A549 (cell line): ENCODE measurements at regions not wholly inside any gene's neighbourhood (a gene's known extent, or its start where the extent isn't known, plus 50 kb on each side); places are given as distances from the start of the nearest gene placed in this dataset.

Experiments
- ATAC-seq, 2 experiments: fragments of 200-7000 bp in 1 of 2; fragments of >200 bp in 1 of 2; cut with Nextera tagmentation in 1 of 2; cut with Tn5 transposase in 1 of 2; 3 replicates each; pipeline versions ENCODE4 v1.8.0 to v1.9.1; 2018 to 2020; ENCODE audit warnings: mild to moderate bottlenecking in 1 of 2, moderate library complexity in 1 of 2
- CTCF ChIA-PET: fragments of 300-600 bp; sonication (Branson Sonifier 250); formaldehyde crosslinking; extraction: SDS; loops from one replicate; lab custom pipeline; 2021; ENCODE audit warnings: antibody characterized with exemption, inconsistent platforms; lab: Yijun Ruan, JAX
- POLR2A ChIA-PET: fragments of 350-600 bp; formaldehyde crosslinking; extraction: SDS; loops from one replicate; lab custom pipeline; 2021; ENCODE audit warnings: antibody characterized with exemption, inconsistent platforms; lab: Yijun Ruan, JAX
- DNase-seq, 2 experiments: peaks; one replicate each; pipeline versions ENCODE4 v3.0.0 to v3.0.0-alpha.2; 2011 to 2016; ENCODE audit warnings: low read depth in 1 of 2, low spot score in 1 of 2
- FAIRE-seq: peaks from 2 replicates; lab custom pipeline; 2011; peaks lifted over from hg19 to GRCh38; lab: Jason Lieb, UNC
- H3K27ac ChIP-seq, 2 experiments: fragments of >200 bp; sonication (Bioruptor Twin); formaldehyde crosslinking; 3 replicates each; pipeline ENCODE4 v1.5.1; 2016 to 2017
- H3K4me1 ChIP-seq: fragments of >200 bp; sonication (Bioruptor Twin); formaldehyde crosslinking; 3 replicates; pipeline ENCODE4 v1.6.1; 2016
- H3K4me2 ChIP-seq: fragments of >200 bp; sonication (Bioruptor Twin); formaldehyde crosslinking; 3 replicates; pipeline ENCODE4 v1.6.1; 2016
- H3K4me3 ChIP-seq: fragments of >200 bp; sonication (Bioruptor Twin); formaldehyde crosslinking; 3 replicates; pipeline ENCODE4 v1.5.1; 2016
- H3K9me3 ChIP-seq: fragments of >200 bp; sonication (Bioruptor Twin); formaldehyde crosslinking; 3 replicates; pipeline ENCODE4 v1.6.1; 2016
- BCL3 ChIP-seq: fragments of >200 bp; sonication (Bioruptor Twin); formaldehyde crosslinking; IDR thresholded peaks from 3 replicates; pipeline ENCODE4 v1.6.1; 2016
- BHLHE40 ChIP-seq: IDR thresholded peaks from 2 replicates; pipeline ENCODE4 v1.6.1; 2012; ENCODE audit warnings: low read depth, low read length, inconsistent platforms
- CBX2 ChIP-seq: fragments of 200-600 bp; sonication (generic); IDR thresholded peaks from 2 replicates; pipeline ENCODE4 v1.6.1; 2016; ENCODE audit warnings: low read depth, mild to moderate bottlenecking, borderline replicate concordance
- CHD2 ChIP-seq: fragments of 150-350 bp; IDR thresholded peaks from 2 replicates; pipeline ENCODE4 v1.6.1; 2014; ENCODE audit warnings: low read length; ENCODE audit not compliant: partially characterized antibody
- E2F6 ChIP-seq: IDR thresholded peaks from 2 replicates; pipeline ENCODE4 v1.6.1; 2012; ENCODE audit warnings: low read depth, borderline replicate concordance
- EHMT2 ChIP-seq: fragments of 200-600 bp; sonication (generic); IDR thresholded peaks from 2 replicates; pipeline ENCODE4 v1.6.1; 2016; ENCODE audit warnings: antibody characterized with exemption, low read depth, mild to moderate bottlenecking, moderate library complexity
- EP300 ChIP-seq, 2 experiments: fragments of >200 bp; sonication (Bioruptor Twin); formaldehyde crosslinking; IDR thresholded peaks; 2 replicates in 1 of 2; 3 replicates in 1 of 2; pipeline ENCODE4 v1.6.1; 2016 to 2017
- FOSB ChIP-seq: fragments of 250-450 bp; sonication (Bioruptor Pico); IDR thresholded peaks from 2 replicates; pipeline ENCODE4 v1.5.0; 2020; ENCODE audit warnings: mild to moderate bottlenecking, moderate library complexity
- GATA3 ChIP-seq: IDR thresholded peaks from 2 replicates; pipeline ENCODE4 v1.6.1; 2012; ENCODE audit warnings: borderline replicate concordance
- HEYL ChIP-seq: fragments of 250-450 bp; sonication (Bioruptor Pico); IDR thresholded peaks from 2 replicates; pipeline ENCODE4 v1.8.0; 2021; ENCODE audit warnings: mild to moderate bottlenecking, moderate library complexity
- HMGXB4 ChIP-seq: fragments of 250-450 bp; sonication (Bioruptor Pico); IDR thresholded peaks from 2 replicates; pipeline ENCODE4 v1.5.0; 2021; ENCODE audit warnings: mild to moderate bottlenecking, moderate library complexity, borderline replicate concordance
- JUN ChIP-seq, 2 experiments: fragments of >200 bp; sonication (Bioruptor Twin); formaldehyde crosslinking; IDR thresholded peaks; 2 replicates in 1 of 2; 3 replicates in 1 of 2; pipeline ENCODE4 v1.6.1; 2016 to 2017
- MAFK ChIP-seq: fragments of 450-650 bp; IDR thresholded peaks from 2 replicates; pipeline ENCODE4 v1.6.1; 2014; ENCODE audit not compliant: partially characterized antibody
- MAX ChIP-seq: IDR thresholded peaks from 2 replicates; pipeline ENCODE4 v1.6.1; 2012
- MAZ ChIP-seq: fragments of 150-350 bp; IDR thresholded peaks from 2 replicates; pipeline ENCODE4 v1.6.1; 2014; ENCODE audit warnings: antibody characterized with exemption, low read depth, low read length, borderline replicate concordance
- MYC ChIP-seq: IDR thresholded peaks from 2 replicates; pipeline ENCODE4 v1.6.1; 2012; ENCODE audit warnings: mild to moderate bottlenecking, inconsistent platforms, low read length, improper control_type of control experiment, borderline replicate concordance
- NFE2L2 ChIP-seq: fragments of 150-350 bp; conservative IDR thresholded peaks from 2 replicates; pipeline ENCODE4 v1.6.1; 2014; ENCODE audit warnings: low read length
- NR3C1 ChIP-seq: fragments of >200 bp; sonication (Bioruptor Twin); formaldehyde crosslinking; IDR thresholded peaks from 3 replicates; pipeline ENCODE4 v1.6.1; 2017
- PBX3 ChIP-seq: IDR thresholded peaks from 2 replicates; pipeline ENCODE4 v1.6.1; 2012
- PHF8 ChIP-seq: fragments of 200-600 bp; sonication (generic); IDR thresholded peaks from 2 replicates; pipeline ENCODE4 v1.6.1; 2016; ENCODE audit warnings: low read depth, mild to moderate bottlenecking, antibody characterized with exemption, moderate library complexity, borderline replicate concordance
- POLR2A ChIP-seq: IDR thresholded peaks from 2 replicates; pipeline ENCODE4 v1.6.1; 2012; ENCODE audit warnings: mild to moderate bottlenecking, low read length
- REST ChIP-seq: fragments of 200-600 bp; sonication (generic); IDR thresholded peaks from 2 replicates; pipeline ENCODE4 v1.6.1; 2016; ENCODE audit warnings: antibody characterized with exemption, mild to moderate bottlenecking, moderate library complexity
- RNF2 ChIP-seq: fragments of 200-600 bp; sonication (generic); IDR thresholded peaks from 2 replicates; pipeline ENCODE4 v1.6.1; 2016; ENCODE audit warnings: low read depth, mild to moderate bottlenecking, antibody characterized with exemption, moderate library complexity, borderline replicate concordance
- ZC3H11A ChIP-seq: fragments of 450-650 bp; IDR thresholded peaks from 2 replicates; pipeline ENCODE4 v1.6.1; 2014; ENCODE audit warnings: antibody characterized with exemption, mild to moderate bottlenecking
- ZNF302 ChIP-seq: fragments of 250-450 bp; sonication (Bioruptor Pico); IDR thresholded peaks from 2 replicates; pipeline ENCODE4 v1.9.0; 2021; ENCODE audit warnings: inconsistent platforms, mild to moderate bottlenecking, moderate library complexity
- WGBS: methylation state at CpG from one replicate; pipeline ENCODE4 v1.1.6; 2017; ENCODE audit errors: missing lambda C conversion rate; 5-methylcytosine and 5-hydroxymethylcytosine counted together

- Histone ChIP-seq H3K9me3 (no peaks in the 10 kb centered on the region), H3K4me3 (no peak overlapping the region), H3K4me2 (no peak overlapping the region), H3K4me1 (no peaks in the 10 kb centered on the region), H3K27ac (no peak overlapping the region)
- WGBS: 19% methylated on average over 5 of the region's 9 CpGs
- no peak for TF ChIP-seq E2F6
- TF ChIP-seq MYC: no peak
- TF ChIP-seq NR3C1: no peak
- no peak for TF ChIP-seq FOSB (CRISPR knock-in tag)
- TF ChIP-seq RNF2: no peak
- TF ChIP-seq HMGXB4: no peak
- TF ChIP-seq PBX3: no peak
- TF ChIP-seq ZNF302 (CRISPR knock-in tag): no peak
- TF ChIP-seq MAX: no peak
- ChIA-PET CTCF (no interaction called here), POLR2A (no interaction called here)
- no peak for FAIRE-seq
- no peak for DNase-seq
- ATAC-seq: no peak
Observed at GRCh38 chr2:129796801-129797488, 182.5 kb upstream of the RAB6C start.

GRCh38 chr2:129797489-129798300 is 181.8 kb upstream of the RAB6C start:
- CTCF ChIA-PET: no interaction called here
- no peak for TF ChIP-seq NFE2L2
- TF ChIP-seq GATA3: no peak
- TF ChIP-seq E2F6: no peak
- TF ChIP-seq REST: no peak
- no peak for TF ChIP-seq JUN (IDR thresholded peaks at IDR 0.05)
- TF ChIP-seq FOSB (CRISPR knock-in tag): no peak
- no peak for TF ChIP-seq MAFK
- TF ChIP-seq BCL3: no peak
- TF ChIP-seq BHLHE40: no peak
- no peak for TF ChIP-seq HEYL (CRISPR knock-in tag)
- no peak for TF ChIP-seq CHD2
- no peak for TF ChIP-seq POLR2A
- TF ChIP-seq PHF8: no peak
- no peak for TF ChIP-seq MYC
- TF ChIP-seq MAZ: no peak
- no peak for TF ChIP-seq CBX2
- no peak for TF ChIP-seq EP300 (IDR thresholded peaks at IDR 0.05)
- no peak for TF ChIP-seq EHMT2
- no peak for TF ChIP-seq ZC3H11A

More at GRCh38 chr2:129797489-129798300, 181.8 kb upstream of the RAB6C start:
- ATAC-seq: no peak
- no peak for DNase-seq
- no peak overlapping the region for H3K4me2 ChIP-seq
- no peak overlapping the region for H3K4me3 ChIP-seq
- no peaks in the 10 kb centered on the region for H3K4me1 ChIP-seq
- POLR2A ChIA-PET: no interaction called here
- H3K27ac ChIP-seq: no peak overlapping the region
- no peak for FAIRE-seq
- H3K9me3 ChIP-seq: no peaks in the 10 kb centered on the region
- 26% methylated on average over 11 of the region's 16 CpGs for WGBS
